SH-SY5Y (cell line): ENCODE measurements at regions not wholly inside any gene's neighbourhood (a gene's known extent, or its start where the extent isn't known, plus 50 kb on each side); places are given as distances from the start of the nearest gene placed in this dataset.

ENCODE experiments used
- GATA2 ChIP-seq: IDR thresholded peaks from 2 replicates; pipeline ENCODE4 v1.6.1; 2011; ENCODE audit warnings: mild to moderate bottlenecking, low read depth, low read length
- GATA3 ChIP-seq: IDR thresholded peaks from 2 replicates; pipeline ENCODE4 v1.6.1; 2011; ENCODE audit warnings: low read depth, mild to moderate bottlenecking, low read length, moderate library complexity

GRCh38 chr5:72681781-72682180, 134.7 kb upstream of the TNPO1 start:
- no peak for TF ChIP-seq GATA2
- TF ChIP-seq GATA3: no peak
